Renal cortical epithelial cell (primary cell): ENCODE measurements at regions not wholly inside any gene's neighbourhood (a gene's known extent, or its start where the extent isn't known, plus 50 kb on each side); places are given as distances from the start of the nearest gene placed in this dataset.

Source experiments
- DNase-seq: peaks from one replicate; pipeline ENCODE4 v3.0.0-alpha.2; 2011; ENCODE audit warnings: low read depth

DNA sequence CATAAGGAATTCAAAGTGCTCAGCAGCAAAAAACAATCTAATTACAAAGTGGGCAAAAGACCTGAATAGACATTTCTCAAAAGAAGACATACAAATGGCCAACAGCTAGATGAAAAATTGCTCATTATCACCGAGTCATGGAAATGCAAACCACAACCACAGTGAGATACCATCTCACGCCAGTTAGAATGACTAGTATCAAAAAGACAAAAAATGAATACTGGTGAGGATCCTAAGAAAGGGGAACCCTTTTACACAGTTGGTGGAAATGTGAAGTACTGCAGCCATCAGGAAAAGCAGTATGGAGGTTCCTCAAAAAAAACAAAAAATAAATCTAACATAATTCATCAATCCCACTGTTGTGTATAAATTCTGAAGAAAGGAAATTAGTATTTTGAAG lies 1206.1 kb downstream of the EFNB2 start:
- DNase-seq: no peak

DNA sequence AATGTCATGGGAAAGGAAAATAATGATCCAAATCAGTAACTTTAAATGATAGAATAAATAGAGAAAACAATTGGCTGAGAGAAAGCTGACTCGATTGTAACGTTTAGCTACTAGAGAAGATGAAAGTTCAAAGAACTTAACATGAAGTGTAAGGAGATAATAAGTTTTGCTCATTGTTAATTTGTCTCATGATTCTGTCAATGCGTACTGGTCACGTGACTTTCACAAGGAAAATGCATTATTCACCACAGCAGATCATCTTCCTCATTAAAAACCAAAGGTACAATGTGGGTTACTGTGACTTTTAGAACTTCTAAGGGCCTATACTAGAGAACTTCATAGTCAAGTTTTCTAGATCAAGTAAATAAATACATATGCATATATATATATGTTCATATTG lies 1207.2 kb downstream of the EFNB2 start:
- no peak for DNase-seq

DNA sequence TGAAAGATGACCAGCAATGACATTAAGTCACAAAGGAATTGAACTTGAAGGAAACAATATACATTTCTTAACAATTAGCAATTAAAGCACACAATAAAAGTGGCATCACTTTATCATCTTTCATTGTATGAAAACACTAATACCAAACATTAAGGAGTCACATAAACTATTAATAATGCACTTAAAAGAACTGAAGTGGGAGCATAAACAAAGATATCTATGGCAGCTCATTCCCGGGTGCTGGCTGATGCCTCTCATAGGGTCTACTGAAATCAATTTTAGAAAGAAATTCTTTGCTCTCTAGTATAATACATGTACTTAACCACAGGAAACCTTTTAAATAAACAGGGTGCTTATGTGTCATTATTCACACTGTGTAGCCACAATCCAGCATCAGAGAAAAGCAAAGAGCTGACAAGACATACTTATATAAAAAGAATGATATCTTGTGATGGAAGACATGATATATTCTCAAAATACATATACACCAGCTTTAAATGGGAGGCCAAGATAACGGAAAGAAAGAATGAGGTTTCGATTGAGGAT lies 1207.8 kb downstream of the EFNB2 start:
- DNase-seq: no peak

DNA sequence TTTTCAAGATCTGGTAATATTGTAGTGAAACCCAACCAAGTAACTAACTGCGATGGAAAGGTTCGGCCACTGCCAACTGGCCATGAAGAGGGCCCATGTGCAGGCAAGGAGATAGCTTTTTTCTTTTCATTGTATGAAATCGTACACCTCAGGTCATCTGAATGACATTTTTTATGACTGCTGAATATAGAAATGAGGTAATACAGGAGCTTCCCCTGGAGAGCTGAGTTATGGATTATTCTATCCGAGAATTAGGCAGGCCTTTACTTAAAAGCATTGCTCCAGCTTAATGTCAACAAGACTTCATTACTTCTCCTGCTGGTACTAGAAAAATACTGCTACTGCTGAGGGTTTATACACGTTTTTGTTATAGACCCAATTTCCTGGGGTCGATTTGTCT lies 1215.6 kb downstream of the EFNB2 start:
- DNase-seq: no peak

DNA sequence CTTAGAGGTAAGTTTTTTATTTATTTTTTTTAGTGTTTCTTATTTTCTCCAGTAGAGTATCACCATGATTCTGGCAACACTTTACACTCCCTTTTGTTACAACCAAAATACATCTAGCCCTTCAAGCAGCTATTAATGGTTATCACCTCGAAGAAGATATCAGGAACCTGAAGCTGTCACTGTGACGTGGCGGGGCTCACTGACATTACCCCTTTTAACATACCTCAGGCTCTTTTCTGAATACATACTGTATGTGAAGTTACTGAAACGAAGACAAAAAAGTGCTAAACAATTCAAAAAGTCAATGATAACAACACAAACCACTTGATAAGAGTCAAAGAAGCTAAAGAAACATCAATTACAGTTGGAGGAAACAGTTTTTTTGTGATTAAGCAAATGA lies 1218.7 kb downstream of the EFNB2 start:
- DNase-seq: no peak

DNA sequence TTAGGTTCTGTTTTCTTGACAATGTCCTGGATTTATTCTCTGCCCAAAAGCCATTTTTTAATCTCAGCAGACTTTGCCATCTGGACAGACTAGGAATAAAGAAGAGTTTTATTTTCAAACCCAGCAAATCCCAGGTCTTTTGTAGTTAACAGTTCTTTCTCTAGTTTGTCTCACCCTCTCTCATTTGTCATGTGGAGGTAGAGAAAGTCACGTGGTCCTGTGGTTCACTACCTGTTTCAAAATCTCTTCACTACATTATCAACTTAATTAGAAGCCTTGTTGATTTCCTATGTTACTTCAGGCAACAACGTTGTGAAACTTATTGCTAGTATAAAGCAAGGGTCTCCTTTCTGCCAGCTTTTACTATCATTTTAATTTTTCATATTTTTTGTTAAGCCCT lies 1222.6 kb downstream of the EFNB2 start:
- no peak for DNase-seq

DNA sequence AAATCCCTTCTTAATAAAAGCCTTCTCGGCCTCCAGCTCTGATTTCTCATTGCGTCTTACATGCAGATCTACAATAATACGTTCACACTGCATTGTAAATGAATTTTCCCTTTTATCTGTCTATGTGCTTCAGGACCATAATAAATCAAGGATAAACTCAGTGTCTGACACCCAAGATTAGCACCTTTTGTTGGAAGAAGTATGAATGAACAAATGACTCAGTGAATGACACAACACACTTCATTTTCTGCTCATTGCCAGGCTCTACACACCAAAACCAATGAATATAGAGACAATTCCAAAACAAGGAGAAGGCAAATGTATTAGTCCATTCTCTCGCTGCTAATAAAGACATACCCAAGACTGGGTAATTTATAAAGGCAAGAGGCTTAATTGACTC lies 1224.4 kb downstream of the EFNB2 start:
- DNase-seq: no peak

DNA sequence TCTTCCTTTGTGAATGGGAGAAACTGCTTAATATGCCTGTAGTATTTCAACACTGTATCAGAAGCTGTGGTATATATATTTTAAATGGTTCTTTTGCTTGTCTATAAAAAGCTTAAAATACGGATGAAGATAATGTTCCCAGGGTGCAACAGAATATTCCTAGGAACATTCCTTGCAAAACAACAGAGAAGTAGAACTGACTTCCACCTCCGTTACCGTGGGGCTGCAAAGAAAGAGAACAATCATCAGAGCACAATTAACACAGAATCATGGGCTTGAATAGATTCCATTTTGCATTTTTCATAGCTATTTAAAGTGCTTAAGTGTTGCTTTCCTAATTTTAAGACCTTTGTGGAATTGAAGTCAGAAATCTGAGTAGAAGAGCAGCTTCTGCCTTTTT lies 1227.7 kb downstream of the EFNB2 start:
- no peak for DNase-seq

DNA sequence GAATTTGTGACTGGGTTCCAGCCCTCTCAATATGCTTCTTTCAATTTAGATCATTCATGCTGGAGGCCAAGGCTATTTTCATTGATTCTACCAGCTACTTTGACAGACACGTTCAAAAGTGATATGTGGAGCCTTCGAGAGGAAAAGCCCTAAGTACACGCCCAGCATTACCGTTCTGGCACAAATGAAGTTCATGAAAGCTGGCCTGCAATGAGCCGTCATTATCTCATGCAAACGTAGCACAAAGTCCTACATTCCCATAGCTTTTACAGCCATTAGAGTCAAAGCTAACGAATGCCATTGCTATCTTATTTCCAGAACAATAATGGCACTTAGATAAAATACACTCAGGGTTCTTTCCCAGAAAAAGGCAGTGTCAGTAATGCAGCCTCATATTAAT lies 1237.6 kb downstream of the EFNB2 start:
- DNase-seq: no peak

DNA sequence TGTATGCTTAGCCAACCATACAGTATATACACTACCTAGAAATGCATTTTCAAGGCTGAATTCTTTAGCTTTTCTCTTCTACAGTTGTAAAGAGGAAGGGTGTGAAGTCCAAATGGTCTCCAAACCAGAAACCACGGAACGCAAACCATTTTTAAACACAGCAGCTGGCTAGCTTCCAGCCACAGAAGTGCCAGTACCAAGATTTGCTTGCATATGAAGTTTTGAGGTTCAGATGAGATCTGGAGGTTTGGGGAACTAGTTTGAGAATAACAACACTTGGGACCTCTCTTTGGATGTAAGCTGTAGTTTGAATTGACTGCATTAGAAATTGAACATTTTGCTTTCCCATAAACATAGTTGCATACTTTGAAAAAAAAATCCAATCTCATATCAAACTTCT lies 1243.5 kb downstream of the EFNB2 start:
- DNase-seq: no peak

DNA sequence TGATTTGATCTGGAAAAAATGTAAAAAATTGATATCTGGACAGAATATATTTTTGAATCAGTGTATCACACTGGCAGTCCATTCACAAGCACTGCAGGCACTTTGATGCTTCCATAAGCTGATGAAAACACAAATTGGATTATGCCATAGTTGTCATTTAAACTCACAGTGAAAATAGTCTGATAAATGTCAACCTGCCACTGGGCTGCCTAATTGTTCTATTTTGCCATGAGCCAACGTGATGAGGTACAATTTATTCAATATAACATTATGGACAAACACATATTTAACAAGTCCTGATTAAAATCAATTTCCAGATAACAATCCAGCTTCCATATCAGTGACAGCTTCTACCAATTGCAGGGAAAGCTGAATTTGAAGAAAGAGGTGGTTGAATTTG lies 1244.9 kb downstream of the EFNB2 start:
- no peak for DNase-seq

DNA sequence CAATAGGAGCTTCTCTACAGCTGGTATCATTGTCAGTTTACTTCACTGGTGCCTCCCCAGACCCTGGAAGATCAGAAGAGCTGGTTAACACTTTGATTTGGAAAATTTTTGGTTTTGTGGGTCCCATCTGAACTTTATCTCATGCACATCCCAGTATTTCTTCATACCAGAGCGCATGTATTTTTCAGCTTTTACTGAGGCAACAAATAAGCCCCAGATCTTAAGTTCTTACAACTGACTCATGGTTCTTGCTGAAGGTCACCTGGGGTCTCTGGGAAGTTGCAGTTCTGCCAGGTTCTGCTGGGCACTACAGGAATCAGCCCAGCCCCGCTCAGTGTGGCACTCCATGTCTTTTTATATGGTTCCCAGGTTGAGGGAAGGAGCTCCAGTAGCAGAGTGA lies 1249.9 kb downstream of the EFNB2 start:
- DNase-seq: no peak

DNA sequence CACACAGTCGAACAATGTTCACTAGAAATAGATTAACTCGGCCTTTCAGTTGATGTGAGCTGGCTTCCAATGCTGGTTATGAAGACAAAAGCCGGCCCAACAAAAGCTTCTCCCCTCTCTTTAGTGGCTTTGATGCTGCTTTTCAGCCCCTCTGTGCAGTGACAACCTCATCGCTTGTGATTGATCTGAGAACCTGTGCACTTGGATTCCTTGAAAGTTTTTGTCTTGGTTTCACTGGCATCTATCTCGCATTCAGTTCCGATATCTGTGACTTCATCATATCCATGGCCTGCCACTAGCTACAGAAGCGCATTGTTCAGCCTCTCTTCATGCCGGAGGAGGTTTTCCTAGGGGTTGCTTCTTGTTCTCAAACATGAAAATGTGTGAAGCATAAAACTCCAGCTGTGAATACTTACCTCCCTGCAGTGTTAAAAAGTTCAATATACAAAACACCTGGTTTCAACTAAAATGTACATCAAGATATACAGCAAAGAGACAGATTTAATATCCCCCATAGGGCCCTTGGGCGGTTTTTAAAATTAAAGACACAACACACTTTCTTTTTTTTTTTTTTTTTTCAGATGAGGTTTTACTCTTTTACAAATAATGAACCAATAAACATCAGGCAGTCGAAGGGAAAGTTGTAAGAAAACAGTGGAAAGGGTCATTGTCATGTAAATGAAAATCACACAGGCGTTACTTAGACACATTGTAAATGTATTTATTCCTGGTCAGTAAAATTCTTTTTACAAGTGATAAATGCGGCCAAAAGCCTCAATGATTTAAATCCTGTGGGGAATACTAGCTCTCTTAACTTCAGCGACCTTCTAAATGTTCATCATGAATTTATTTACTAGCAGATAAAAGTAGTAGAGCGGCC lies 1252.8 kb downstream of the EFNB2 start:
- DNase-seq: no peak

DNA sequence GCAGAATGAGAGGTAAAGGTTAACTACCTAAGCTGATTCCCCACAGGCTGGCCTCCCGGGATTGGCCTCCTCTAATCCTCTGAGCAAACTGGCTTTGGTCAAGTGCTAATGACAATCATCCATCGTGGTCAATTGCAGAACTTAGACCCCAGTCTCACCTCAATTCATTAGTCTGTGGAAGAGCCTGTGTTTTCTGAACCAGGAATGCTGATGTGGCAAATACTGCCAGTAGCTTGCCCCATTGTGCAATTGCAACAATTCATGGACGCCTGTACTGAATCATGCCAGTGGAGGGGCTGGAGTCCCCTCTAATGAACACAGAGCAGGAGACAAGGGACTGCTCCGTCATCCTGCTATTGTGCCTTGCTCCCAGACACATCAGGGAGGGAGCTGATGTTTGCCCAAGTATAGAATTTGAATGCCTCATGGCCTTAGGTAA lies 1256.5 kb downstream of the EFNB2 start:
- DNase-seq: peak; percentile 60

DNA sequence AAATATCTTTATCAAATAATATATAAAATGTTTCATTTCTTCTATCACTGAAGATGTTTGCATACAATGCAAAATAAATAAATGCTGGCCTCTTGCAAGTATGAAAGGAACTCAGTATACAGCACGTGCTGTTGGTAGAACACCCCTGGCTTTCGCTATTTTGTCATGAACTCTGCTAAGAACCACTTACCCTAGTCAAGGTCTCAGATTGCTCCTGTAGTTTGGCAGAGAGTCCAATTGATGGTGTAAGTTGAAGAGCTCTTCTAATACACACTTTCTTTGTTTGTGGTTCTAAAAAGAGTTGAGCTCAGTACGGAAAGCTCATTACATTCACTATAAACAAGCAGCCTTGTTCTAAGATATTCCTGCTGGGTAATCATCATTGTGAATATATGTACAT lies 1258.9 kb downstream of the EFNB2 start:
- no peak for DNase-seq

DNA sequence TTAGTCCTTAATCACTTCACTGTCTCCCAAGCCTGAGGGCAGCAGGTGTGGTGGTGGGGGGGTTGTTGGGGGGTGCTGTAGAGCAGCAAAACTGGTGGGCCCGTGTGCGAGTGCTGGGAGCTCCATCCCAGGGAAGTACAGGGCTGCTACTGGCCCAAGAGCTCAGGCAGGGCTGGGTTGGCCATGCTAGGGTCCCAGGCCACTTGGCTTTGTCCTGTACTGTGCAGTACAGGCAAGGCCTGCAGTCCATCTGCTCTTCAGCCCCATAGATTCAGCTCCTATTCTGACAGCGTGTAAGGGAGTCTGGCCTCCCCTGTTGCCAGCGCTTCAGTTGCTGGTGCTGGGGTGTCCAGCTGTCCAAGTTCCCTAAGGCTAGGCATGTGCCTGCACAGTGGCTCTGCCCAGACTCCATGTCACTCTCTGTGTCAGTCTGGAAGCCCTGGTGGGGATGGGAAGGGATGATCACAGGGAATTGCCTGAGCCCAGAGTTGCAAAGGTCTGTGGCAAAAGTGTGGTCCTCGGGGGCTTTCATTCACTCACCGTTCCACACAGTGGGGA lies 1261.7 kb downstream of the EFNB2 start:
- DNase-seq: no peak

DNA sequence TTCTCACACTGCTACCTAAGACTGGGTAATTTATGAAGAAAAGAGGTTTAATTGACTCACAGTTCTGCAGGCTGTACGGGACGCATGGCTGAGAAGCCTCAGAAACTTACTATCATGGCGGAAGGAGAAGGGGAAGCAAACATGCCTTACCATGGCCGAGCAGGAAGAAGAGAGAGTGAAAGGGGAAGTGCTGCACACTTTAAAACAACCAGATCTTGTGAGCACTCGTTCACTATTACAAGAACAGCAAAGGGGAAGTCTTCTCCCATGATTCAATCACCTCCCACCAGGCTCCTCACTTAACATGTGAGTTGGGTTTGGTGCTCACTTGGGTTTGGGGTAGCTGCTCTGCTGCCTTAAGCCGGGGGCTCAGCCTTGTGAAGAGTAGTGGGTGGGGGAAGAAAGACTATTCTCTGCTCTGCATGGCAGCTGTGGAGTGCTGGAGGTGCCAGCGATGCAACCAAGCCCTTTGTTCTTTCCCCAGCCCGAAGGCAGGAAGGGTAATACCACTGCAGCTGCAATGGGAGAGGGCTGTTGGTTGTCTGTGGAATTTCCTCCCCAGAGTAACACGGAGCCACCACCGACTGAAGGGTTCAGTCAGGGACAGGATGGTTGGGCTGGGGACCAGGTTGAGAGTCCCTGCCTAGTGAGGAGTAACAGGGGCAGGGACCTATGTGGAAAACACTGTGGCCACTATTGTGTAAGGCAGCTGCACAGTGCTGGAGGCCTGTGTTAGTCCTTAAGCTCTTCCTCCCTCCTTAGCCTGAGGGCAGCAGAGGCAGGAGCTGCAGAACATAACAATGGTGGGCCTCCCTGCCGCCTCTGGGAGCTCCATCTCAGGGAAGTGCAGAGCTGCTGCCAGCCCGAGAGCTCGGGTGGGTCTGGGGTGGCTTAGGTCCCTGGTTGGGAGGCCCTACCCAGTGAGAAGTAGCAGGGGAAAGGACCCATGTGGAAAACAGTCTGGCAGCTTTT lies 1262.5 kb downstream of the EFNB2 start:
- DNase-seq: no peak

DNA sequence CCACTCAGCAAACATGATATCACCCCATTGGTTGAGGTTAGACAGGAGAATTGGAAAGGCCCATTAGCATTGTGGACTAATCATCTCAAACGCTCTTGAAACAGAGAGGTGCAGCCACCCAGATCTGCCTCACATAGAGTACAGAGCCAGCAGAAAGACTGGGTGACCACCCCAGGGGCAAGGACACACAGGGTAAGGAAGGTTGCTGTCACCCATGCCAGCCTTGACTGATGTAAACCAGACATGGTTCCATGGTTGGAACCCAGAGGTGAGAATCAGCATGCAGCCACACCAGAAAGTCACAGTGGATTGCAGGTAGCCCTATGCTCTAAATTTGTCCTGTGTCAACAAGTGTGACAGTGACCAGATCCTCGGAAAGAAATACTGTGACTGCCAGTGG lies 1268.8 kb downstream of the EFNB2 start:
- DNase-seq: no peak

DNA sequence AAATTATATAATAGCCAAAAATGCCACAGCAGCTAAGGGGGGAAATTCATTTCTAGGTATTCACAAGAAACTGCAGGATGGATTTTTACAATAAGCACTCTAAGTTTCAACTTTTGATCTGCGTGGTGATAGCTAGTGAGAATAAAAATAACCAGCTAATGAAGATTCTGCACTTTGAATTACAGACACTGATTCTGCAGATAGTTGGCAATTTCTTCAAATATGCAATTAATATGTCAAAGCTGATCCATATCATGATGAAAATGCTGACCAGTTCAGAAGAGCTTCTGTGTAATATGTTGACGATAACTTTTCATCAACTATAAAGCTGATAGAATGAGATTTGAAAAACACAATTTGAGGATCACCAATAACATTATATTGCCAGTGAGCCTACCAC lies 1272.9 kb downstream of the EFNB2 start:
- no peak for DNase-seq

DNA sequence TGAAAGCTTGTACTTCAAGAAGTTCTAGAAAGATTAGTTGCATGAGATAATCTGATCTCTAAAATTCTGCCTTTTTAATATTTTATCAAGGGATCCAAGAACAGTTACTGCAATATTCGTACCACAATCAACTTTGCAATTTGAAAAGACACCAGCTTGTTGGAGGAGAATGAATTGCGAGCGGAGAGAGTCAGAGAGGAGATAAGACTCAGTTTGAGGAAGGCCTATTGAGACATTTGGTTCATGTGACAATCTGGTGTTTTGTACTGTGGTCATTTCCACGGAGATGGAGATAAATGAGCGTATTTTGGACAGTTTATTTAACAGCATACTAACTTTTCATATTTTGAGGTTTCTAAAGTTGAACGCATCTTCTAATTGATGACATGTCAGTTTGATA lies 1276.0 kb downstream of the EFNB2 start:
- DNase-seq: no peak

DNA sequence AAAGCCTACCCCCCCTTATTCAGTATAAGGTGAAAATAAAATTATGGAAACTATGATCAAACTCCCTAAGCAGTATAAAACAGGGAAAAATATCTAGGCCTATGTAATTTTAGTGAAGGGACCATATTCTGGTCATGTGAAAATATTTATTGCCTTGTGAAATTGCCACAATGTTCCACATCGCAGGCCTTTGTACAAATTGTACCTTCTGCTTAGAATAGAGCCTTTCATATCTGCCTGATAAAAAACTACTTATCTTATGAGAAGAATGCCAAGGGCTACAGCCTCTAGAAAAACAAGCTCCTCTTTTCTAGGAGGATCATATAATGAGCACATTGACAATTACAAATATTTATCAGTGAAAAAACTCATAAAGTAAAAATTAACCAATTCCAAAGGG lies 1280.0 kb downstream of the EFNB2 start:
- no peak for DNase-seq

DNA sequence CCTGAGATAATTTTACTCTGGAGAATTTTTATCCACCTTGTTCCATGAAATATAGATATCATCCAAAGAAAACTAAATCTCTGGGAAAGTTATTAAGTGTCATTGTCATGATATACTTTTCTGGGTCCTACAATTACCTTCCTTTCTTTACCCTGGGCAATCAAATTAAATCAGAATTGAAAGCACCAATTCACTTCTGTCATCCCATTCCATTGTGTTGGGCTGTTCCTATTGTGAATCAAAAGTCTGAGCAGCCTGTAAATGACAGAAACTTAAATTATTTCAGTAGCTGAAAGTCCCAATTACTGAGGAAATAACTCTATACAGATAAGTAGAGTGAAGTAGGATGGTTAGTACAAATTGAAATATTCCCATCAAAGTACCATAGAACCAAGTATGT lies 1284.2 kb downstream of the EFNB2 start:
- DNase-seq: no peak
